SK-N-MC (cell line): ENCODE measurements at regions not wholly inside any gene's neighbourhood (a gene's known extent, or its start where the extent isn't known, plus 50 kb on each side); places are given as distances from the start of the nearest gene placed in this dataset.

Source experiments
- EZH2 ChIP-seq: fragments of 200-600 bp; sonication (generic); IDR thresholded peaks from one replicate; pipeline ENCODE4 v1.6.1; 2017; ENCODE audit warnings: antibody characterized with exemption
- FOXP2 ChIP-seq: optimal IDR thresholded peaks from 2 replicates; pipeline ENCODE3; 2011; ENCODE audit warnings: mild to moderate bottlenecking, moderate library complexity; ENCODE audit not compliant: insufficient read depth; ENCODE audit errors: extremely low read length, control extremely low read depth
- POLR2AphosphoS5 ChIP-seq: IDR thresholded peaks from 2 replicates; pipeline ENCODE4 v1.6.1; 2012; ENCODE audit warnings: mild to moderate bottlenecking, low read depth, low read length, borderline replicate concordance

GRCh38 chr2:17242813-17243485 is 275.3 kb downstream of the RAD51AP2 start:
- no peak for TF ChIP-seq EZH2
- TF ChIP-seq POLR2AphosphoS5, result no peak
- no peak for TF ChIP-seq FOXP2
